ENCODE measurements at regions not wholly inside any gene's neighbourhood (a gene's known extent, or its start where the extent isn't known, plus 50 kb on each side); places are given as distances from the start of the nearest gene placed in this dataset.

DNA sequence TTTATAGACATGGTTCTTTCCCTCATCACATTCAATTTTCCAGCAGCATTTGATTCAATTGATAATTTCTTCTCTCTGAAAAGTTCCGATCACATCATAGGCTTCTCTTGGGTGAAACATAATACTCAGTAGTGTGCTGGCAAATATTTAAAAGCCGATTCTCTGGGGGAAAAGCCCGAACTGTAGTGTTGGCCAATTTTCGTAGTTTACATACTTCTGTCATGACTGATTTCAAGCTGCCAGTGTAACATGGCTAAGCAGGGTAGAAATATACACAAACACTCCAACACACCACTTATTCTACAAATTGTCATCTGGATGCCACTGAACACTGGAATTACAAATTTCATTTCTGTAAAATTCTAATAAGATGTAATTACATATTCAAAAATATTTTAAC, 56.1 kb upstream of the FREM2 start:
- TF ChIP-seq, protein P1, sequence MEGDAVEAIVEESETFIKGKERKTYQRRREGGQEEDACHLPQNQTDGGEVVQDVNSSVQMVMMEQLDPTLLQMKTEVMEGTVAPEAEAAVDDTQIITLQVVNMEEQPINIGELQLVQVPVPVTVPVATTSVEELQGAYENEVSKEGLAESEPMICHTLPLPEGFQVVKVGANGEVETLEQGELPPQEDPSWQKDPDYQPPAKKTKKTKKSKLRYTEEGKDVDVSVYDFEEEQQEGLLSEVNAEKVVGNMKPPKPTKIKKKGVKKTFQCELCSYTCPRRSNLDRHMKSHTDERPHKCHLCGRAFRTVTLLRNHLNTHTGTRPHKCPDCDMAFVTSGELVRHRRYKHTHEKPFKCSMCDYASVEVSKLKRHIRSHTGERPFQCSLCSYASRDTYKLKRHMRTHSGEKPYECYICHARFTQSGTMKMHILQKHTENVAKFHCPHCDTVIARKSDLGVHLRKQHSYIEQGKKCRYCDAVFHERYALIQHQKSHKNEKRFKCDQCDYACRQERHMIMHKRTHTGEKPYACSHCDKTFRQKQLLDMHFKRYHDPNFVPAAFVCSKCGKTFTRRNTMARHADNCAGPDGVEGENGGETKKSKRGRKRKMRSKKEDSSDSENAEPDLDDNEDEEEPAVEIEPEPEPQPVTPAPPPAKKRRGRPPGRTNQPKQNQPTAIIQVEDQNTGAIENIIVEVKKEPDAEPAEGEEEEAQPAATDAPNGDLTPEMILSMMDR (IDR thresholded peaks at IDR 0.05; ENCODE audit: borderline replicate concordance, extremely low read depth, low read length, poor library complexity, severe bottlenecking) = no peak
- no peak for TF ChIP-seq EZH2 (IDR thresholded peaks at IDR 0.05; ENCODE audit: borderline replicate concordance, low read depth, low read length, severe bottlenecking)
